ENCODE measurements at regions not wholly inside any gene's neighbourhood (a gene's known extent, or its start where the extent isn't known, plus 50 kb on each side); places are given as distances from the start of the nearest gene placed in this dataset.

- no peak overlapping the region for H3K4me3 Mint-ChIP-seq
- H3K27me3 Mint-ChIP-seq, result peaks cover 47% of the 10 kb centered on the region
- H3K27ac Mint-ChIP-seq, result no peak overlapping the region
- no peaks in the 10 kb centered on the region for H3K36me3 Mint-ChIP-seq (ENCODE audit: low read depth)
- H3K4me1 Mint-ChIP-seq (ENCODE audit: low read depth), result peaks cover 12% of the 10 kb centered on the region
- peaks cover 5% of the 10 kb centered on the region for H3K9me3 Mint-ChIP-seq
These were observed 133.7 kb upstream of the CXCL13 start for GRCh38 chr4:77471821-77472495.

DNA sequence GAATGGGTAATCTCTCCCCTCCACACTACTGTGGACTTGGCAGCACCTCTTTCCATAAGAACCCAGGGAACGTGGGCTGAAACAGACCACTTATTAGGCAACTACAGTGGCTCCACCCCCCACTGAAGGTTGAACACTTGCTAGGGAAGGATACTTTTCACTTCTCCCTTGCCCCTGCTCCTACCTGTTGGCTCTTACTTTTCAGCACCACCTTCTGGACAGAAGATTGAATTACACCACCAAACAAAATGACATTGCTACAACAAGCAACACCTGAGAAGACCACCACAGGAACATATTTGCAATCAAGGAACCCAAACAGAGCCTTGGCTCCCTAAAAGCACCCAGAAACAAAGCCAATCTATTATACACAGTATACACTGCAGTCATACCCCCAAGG is 132.1 kb upstream of the CXCL13 start:
- no peaks in the 10 kb centered on the region for H3K36me3 Mint-ChIP-seq (ENCODE audit: low read depth)
- H3K9me3 Mint-ChIP-seq, result peaks cover 9% of the 10 kb centered on the region
- H3K27me3 Mint-ChIP-seq, result peaks cover 57% of the 10 kb centered on the region
- H3K4me1 Mint-ChIP-seq (ENCODE audit: low read depth), result peaks cover 12% of the 10 kb centered on the region
- no peak overlapping the region for H3K27ac Mint-ChIP-seq
- H3K4me3 Mint-ChIP-seq, result no peak overlapping the region

DNA sequence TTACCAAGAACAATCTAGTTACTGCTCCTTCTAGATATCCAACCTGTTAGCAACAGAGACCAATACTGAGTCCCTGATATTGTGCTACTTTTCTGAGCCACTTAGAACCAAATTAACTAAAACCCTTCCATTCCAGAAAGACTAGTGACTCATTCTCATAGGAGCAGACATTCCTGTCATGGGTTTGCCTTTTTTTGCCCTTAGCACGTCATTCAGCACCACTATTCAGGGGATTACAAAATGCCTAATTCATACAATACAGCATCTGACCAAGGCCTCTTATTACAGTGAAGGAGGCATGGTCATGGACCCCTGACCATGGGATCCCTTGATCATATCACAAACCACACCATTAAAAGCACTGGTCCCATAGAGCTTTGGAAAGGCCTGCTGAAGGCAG is 123.8 kb upstream of the CXCL13 start:
- Mint-ChIP-seq H3K4me1 (ENCODE audit: low read depth) (no peaks in the 10 kb centered on the region), H3K27ac (no peak overlapping the region), H3K36me3 (ENCODE audit: low read depth) (no peaks in the 10 kb centered on the region), H3K27me3 (peaks cover 37% of the 10 kb centered on the region), H3K9me3 (peaks cover 9% of the 10 kb centered on the region), H3K4me3 (no peak overlapping the region)

DNA sequence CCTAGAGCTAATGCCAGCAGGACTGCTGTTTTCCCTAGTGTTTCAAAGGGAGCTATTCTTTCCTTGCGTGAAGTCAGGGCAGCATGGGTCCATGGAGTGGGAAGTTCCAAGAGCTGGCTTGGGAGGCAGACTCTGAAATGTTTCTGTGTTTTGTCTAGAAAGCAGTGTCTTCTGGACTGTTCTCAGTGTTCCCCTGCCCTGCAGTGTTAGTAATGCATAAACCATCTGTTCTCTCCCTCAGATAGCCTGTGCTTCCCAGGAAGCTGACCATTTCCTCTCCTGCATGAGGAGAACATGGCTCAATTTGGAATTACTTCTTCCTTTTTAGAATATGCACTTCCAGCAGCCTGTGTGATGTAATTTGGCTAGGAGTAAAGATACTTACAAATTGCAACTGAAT is 116.7 kb upstream of the CXCL13 start:
- peaks cover 8% of the 10 kb centered on the region for H3K4me1 Mint-ChIP-seq (ENCODE audit: low read depth)
- H3K4me3 Mint-ChIP-seq, result no peak overlapping the region
- H3K9me3 Mint-ChIP-seq, result no peaks in the 10 kb centered on the region
- H3K27me3 Mint-ChIP-seq, result peaks cover 26% of the 10 kb centered on the region
- no peaks in the 10 kb centered on the region for H3K36me3 Mint-ChIP-seq (ENCODE audit: low read depth)
- no peak overlapping the region for H3K27ac Mint-ChIP-seq

DNA sequence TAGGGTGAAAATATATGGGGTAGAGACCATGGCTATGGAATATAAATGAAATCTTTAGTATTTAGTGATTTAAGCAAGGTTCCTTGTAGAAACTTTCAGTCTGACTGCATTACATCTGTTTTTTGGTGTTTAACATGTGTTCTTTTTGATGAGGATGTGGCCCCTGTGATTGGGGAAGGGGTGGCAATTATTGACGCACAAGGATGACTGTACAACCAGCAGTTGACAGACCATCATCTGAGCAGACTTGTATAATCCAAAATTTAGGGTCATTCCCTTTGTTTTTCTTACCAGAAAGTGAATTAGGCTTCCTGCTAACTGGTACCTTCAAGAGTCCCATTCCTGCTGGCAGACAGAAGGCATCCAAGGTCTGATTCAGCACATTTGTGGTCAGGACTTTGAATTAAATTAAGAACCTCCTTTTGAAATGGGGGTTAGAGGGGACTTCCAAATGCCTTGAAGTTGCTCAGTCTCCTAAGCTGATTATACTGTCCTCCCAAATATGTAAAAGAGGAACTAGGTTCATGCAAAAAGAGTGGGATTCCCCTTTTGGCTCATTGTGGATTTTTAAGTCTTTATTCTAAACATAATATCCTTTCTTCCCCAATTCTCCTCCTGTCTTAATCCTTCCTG is 112.4 kb upstream of the CXCL13 start:
- Mint-ChIP-seq H3K4me3 (no peak overlapping the region), H3K27me3 (peaks cover 27% of the 10 kb centered on the region), H3K9me3 (no peaks in the 10 kb centered on the region), H3K4me1 (ENCODE audit: low read depth) (peaks cover 8% of the 10 kb centered on the region), H3K27ac (no peak overlapping the region), H3K36me3 (ENCODE audit: low read depth) (no peaks in the 10 kb centered on the region)

- Mint-ChIP-seq H3K36me3 (ENCODE audit: low read depth) (no peaks in the 10 kb centered on the region), H3K4me1 (ENCODE audit: low read depth) (peaks cover 8% of the 10 kb centered on the region), H3K9me3 (no peaks in the 10 kb centered on the region), H3K27me3 (peaks cover 29% of the 10 kb centered on the region), H3K4me3 (no peak overlapping the region), H3K27ac (no peak overlapping the region)
These were observed 111.6 kb upstream of the CXCL13 start for GRCh38 chr4:77493829-77494551.

DNA sequence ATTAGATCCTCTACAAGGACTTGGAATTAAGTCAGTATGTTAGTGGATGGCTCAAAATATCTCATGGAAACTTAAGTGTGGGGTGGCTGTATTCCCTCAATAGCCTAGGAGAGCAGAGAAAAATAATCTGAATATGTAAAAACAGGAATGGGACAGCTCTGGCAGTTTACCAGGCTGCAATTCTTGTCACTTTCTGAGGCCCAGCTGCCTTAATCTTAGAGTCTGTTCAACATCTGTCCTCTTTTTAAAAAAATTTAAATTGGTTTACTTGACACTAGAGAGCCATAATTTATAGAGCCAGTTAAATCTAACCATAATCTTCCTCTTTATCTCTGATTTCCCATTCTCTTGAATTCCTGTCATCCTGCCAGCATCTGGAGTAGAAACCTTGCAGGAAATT is 109.2 kb upstream of the CXCL13 start:
- H3K36me3 Mint-ChIP-seq (ENCODE audit: low read depth), result no peaks in the 10 kb centered on the region

GRCh38 chr4:77500801-77501200 is 104.8 kb upstream of the CXCL13 start:
- Mint-ChIP-seq H3K27ac (no peak overlapping the region), H3K4me1 (ENCODE audit: low read depth) (no peaks in the 10 kb centered on the region), H3K36me3 (ENCODE audit: low read depth) (no peaks in the 10 kb centered on the region), H3K9me3 (no peaks in the 10 kb centered on the region), H3K27me3 (peaks cover 24% of the 10 kb centered on the region), H3K4me3 (no peak overlapping the region)

More for the DNA sequence above, 109.2 kb upstream of the CXCL13 start:
- H3K27me3 Mint-ChIP-seq, result peaks cover 29% of the 10 kb centered on the region
- H3K4me1 Mint-ChIP-seq (ENCODE audit: low read depth), result peaks cover 8% of the 10 kb centered on the region
- no peak overlapping the region for H3K27ac Mint-ChIP-seq
- H3K9me3 Mint-ChIP-seq, result no peaks in the 10 kb centered on the region
- no peak overlapping the region for H3K4me3 Mint-ChIP-seq

GRCh38 chr4:77501240-77501639 is 104.4 kb upstream of the CXCL13 start:
- H3K36me3 Mint-ChIP-seq (ENCODE audit: low read depth), result no peaks in the 10 kb centered on the region
- no peaks in the 10 kb centered on the region for H3K4me1 Mint-ChIP-seq (ENCODE audit: low read depth)
- H3K9me3 Mint-ChIP-seq, result no peaks in the 10 kb centered on the region
- no peak overlapping the region for H3K4me3 Mint-ChIP-seq
- H3K27me3 Mint-ChIP-seq, result peaks cover 23% of the 10 kb centered on the region
- no peak overlapping the region for H3K27ac Mint-ChIP-seq

GRCh38 chr4:77501851-77502250 is 103.8 kb upstream of the CXCL13 start:
- H3K27me3 Mint-ChIP-seq, result peaks cover 20% of the 10 kb centered on the region
- no peak overlapping the region for H3K4me3 Mint-ChIP-seq

DNA sequence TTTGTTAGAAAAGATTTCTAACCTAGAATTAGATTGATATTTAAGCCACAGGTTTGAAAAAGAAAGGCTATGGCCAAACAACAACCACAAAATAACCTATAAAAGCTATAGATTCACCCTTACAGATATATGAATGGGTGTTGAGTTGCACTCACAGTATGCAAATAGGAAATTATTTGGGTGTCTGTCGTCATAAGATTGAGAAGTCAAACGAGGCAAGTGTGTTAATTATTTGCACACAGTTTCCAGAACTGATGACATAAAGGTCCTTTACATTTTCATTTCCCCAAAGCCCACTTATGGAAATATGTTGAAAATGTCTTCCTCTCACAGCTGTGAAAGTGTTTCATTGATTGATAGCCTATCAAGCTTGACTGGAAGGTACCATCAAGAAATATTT is 101.2 kb upstream of the CXCL13 start:
- H3K36me3 Mint-ChIP-seq (ENCODE audit: low read depth), result no peaks in the 10 kb centered on the region
- H3K9me3 Mint-ChIP-seq, result no peaks in the 10 kb centered on the region
- H3K4me3 Mint-ChIP-seq, result no peak overlapping the region
- H3K27me3 Mint-ChIP-seq, result peaks cover 14% of the 10 kb centered on the region
- H3K27ac Mint-ChIP-seq, result no peak overlapping the region
- no peaks in the 10 kb centered on the region for H3K4me1 Mint-ChIP-seq (ENCODE audit: low read depth)

More at GRCh38 chr4:77501851-77502250, 103.8 kb upstream of the CXCL13 start:
- H3K4me1 Mint-ChIP-seq (ENCODE audit: low read depth), result no peaks in the 10 kb centered on the region
- no peaks in the 10 kb centered on the region for H3K36me3 Mint-ChIP-seq (ENCODE audit: low read depth)
- no peaks in the 10 kb centered on the region for H3K9me3 Mint-ChIP-seq
- no peak overlapping the region for H3K27ac Mint-ChIP-seq

- no peak overlapping the region for H3K27ac Mint-ChIP-seq
- H3K4me3 Mint-ChIP-seq, result no peak overlapping the region
- H3K9me3 Mint-ChIP-seq, result no peaks in the 10 kb centered on the region
- peaks cover 19% of the 10 kb centered on the region for H3K27me3 Mint-ChIP-seq
- H3K4me1 Mint-ChIP-seq (ENCODE audit: low read depth), result no peaks in the 10 kb centered on the region
- no peaks in the 10 kb centered on the region for H3K36me3 Mint-ChIP-seq (ENCODE audit: low read depth)
These were observed 100.2 kb upstream of the CXCL13 start for GRCh38 chr4:77505275-77505957.

GRCh38 chr4:77505958-77506319 is 99.7 kb upstream of the CXCL13 start:
- Mint-ChIP-seq H3K9me3 (no peaks in the 10 kb centered on the region), H3K27ac (no peak overlapping the region), H3K4me3 (no peak overlapping the region), H3K36me3 (ENCODE audit: low read depth) (no peaks in the 10 kb centered on the region), H3K27me3 (peaks cover 19% of the 10 kb centered on the region), H3K4me1 (ENCODE audit: low read depth) (no peaks in the 10 kb centered on the region)

DNA sequence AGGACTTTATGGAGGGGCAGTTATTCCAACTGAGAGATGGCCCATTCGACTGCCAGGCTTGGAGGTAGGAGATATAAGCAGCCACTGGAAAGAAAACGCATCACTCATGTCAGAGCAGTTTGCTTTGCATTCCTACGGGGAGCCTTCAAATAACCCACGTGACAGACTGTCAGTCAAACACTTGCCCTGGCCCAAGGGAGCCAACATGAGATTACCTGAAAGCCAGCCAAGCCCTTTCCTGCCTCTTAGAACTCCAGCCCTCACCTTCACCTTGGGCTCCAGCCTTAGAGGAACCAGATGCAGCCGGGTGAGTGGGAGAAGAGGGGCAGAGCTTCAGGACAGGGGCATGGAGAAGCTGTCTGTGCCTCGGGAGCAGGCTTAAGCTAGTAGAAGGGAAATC is 95.3 kb upstream of the CXCL13 start:
- Mint-ChIP-seq H3K36me3 (ENCODE audit: low read depth) (no peaks in the 10 kb centered on the region), H3K4me3 (no peak overlapping the region), H3K9me3 (no peaks in the 10 kb centered on the region), H3K27ac (no peak overlapping the region), H3K4me1 (ENCODE audit: low read depth) (no peaks in the 10 kb centered on the region), H3K27me3 (peaks cover 8% of the 10 kb centered on the region)

DNA sequence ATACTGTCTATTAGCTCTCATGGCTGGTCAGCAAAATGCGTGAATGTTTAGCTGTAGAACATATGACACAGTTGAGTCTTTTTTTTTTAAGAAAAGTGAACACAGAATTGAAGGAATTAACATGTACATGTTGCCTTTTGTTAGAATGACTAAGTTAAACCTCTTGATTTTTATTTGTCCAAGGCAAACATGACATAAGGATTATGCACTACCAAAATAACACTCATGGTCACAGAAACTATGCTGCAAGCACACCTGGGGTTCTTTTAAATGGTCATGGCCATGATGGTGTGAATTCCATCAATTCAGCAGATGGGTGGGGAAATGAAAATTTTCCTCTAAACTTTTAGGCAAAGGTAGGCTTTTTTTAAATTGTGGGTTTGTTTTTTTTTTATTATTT is 80.1 kb upstream of the CXCL13 start:
- H3K9me3 Mint-ChIP-seq, result peaks cover 8% of the 10 kb centered on the region
- H3K27ac Mint-ChIP-seq, result no peak overlapping the region
- H3K27me3 Mint-ChIP-seq, result peaks cover 29% of the 10 kb centered on the region
- H3K4me3 Mint-ChIP-seq, result no peak overlapping the region
- H3K36me3 Mint-ChIP-seq (ENCODE audit: low read depth), result no peaks in the 10 kb centered on the region
- H3K4me1 Mint-ChIP-seq (ENCODE audit: low read depth), result peaks cover 12% of the 10 kb centered on the region
